ENCODE measurements at regions not wholly inside any gene's neighbourhood (a gene's known extent, or its start where the extent isn't known, plus 50 kb on each side); places are given as distances from the start of the nearest gene placed in this dataset.
"Not testable (repeated sequence)": the region's sequence is repeated elsewhere in the genome, so short reads cannot be mapped to it uniquely, and the experiment has no call there.

GRCh38 chr2:56768973-56769372 is 585.2 kb downstream of the CCDC85A start:
- DNase-seq (ENCODE audit: extremely low read depth, low read depth, low spot score): no peak

- no peak for DNase-seq (ENCODE audit: extremely low read depth, low read depth, low spot score)
These were observed 586.7 kb downstream of the CCDC85A start for GRCh38 chr2:56770490-56770889.

- no peak for DNase-seq (ENCODE audit: extremely low read depth, low read depth, low spot score)
These were observed 600.3 kb downstream of the CCDC85A start for GRCh38 chr2:56784046-56784445.

- DNase-seq (ENCODE audit: extremely low read depth, low read depth, low spot score): no peak
These were observed 617.4 kb downstream of the CCDC85A start for GRCh38 chr2:56801214-56801613.

GRCh38 chr2:56801770-56802169 is 618.0 kb downstream of the CCDC85A start:
- DNase-seq (ENCODE audit: extremely low read depth, low read depth, low spot score): no peak

- no peak for DNase-seq (ENCODE audit: extremely low read depth, low read depth, low spot score)
These were observed 619.8 kb downstream of the CCDC85A start for GRCh38 chr2:56803596-56803995.

GRCh38 chr2:56806924-56807323 is 623.1 kb downstream of the CCDC85A start:
- no peak for DNase-seq (ENCODE audit: extremely low read depth, low read depth, low spot score)

- DNase-seq (ENCODE audit: extremely low read depth, low read depth, low spot score): no peak
These were observed 624.1 kb downstream of the CCDC85A start for GRCh38 chr2:56807861-56808260.

- DNase-seq (ENCODE audit: extremely low read depth, low read depth, low spot score): no peak
These were observed 627.6 kb downstream of the CCDC85A start for GRCh38 chr2:56811401-56811800.

GRCh38 chr2:56812432-56812831 is 628.6 kb downstream of the CCDC85A start:
- DNase-seq (ENCODE audit: extremely low read depth, low read depth, low spot score): no peak

GRCh38 chr2:56813490-56813889 is 629.7 kb downstream of the CCDC85A start:
- no peak for DNase-seq (ENCODE audit: extremely low read depth, low read depth, low spot score)

GRCh38 chr2:56816666-56817065 is 632.9 kb downstream of the CCDC85A start:
- DNase-seq (ENCODE audit: extremely low read depth, low read depth, low spot score): no peak

- no peak for DNase-seq (ENCODE audit: extremely low read depth, low read depth, low spot score)
These were observed 648.0 kb downstream of the CCDC85A start for GRCh38 chr2:56831780-56832179.

GRCh38 chr2:56834686-56835085 is 650.9 kb downstream of the CCDC85A start:
- DNase-seq (ENCODE audit: extremely low read depth, low read depth, low spot score): no peak

- DNase-seq (ENCODE audit: extremely low read depth, low read depth, low spot score): not testable (repeated sequence)
These were observed 656.2 kb downstream of the CCDC85A start for GRCh38 chr2:56840009-56840408.

- no peak for DNase-seq (ENCODE audit: extremely low read depth, low read depth, low spot score)
These were observed 677.2 kb downstream of the CCDC85A start for GRCh38 chr2:56860991-56861390.

GRCh38 chr2:56871644-56872043 is 687.9 kb downstream of the CCDC85A start:
- DNase-seq (ENCODE audit: extremely low read depth, low read depth, low spot score): no peak

- no peak for DNase-seq (ENCODE audit: extremely low read depth, low read depth, low spot score)
These were observed 690.9 kb downstream of the CCDC85A start for GRCh38 chr2:56874717-56875116.

GRCh38 chr2:56889738-56890137 is 705.9 kb downstream of the CCDC85A start:
- DNase-seq (ENCODE audit: extremely low read depth, low read depth, low spot score): no peak

GRCh38 chr2:56892382-56892781 is 708.6 kb downstream of the CCDC85A start:
- no peak for DNase-seq (ENCODE audit: extremely low read depth, low read depth, low spot score)

- no peak for DNase-seq (ENCODE audit: extremely low read depth, low read depth, low spot score)
These were observed 715.2 kb downstream of the CCDC85A start for GRCh38 chr2:56898986-56899385.

GRCh38 chr2:56912490-56912889 is 728.7 kb downstream of the CCDC85A start:
- DNase-seq (ENCODE audit: extremely low read depth, low read depth, low spot score): no peak

- DNase-seq (ENCODE audit: extremely low read depth, low read depth, low spot score): no peak
These were observed 735.0 kb downstream of the CCDC85A start for GRCh38 chr2:56918790-56919189.

- DNase-seq (ENCODE audit: extremely low read depth, low read depth, low spot score): no peak
These were observed 750.2 kb downstream of the CCDC85A start for GRCh38 chr2:56933976-56934375.
